Upper lobe of left lung (tissue), 6 donors: ENCODE measurements at regions not wholly inside any gene's neighbourhood (a gene's known extent, or its start where the extent isn't known, plus 50 kb on each side); places are given as distances from the start of the nearest gene placed in this dataset.

Source experiments
- ATAC-seq, 2 donors: fragments of 200-7000 bp; cut with Tn5 transposase; one replicate each; pipeline ENCODE4 v1.9.1; 2022; ENCODE audit warnings: mild to moderate bottlenecking in 2 of 2, moderate library complexity in 2 of 2; ENCODE audit not compliant: low FRiP score in 2 of 2
- DNase-seq, 2 donors: peaks; one replicate each; pipeline ENCODE4 v3.0.0-alpha.2; 2019 to 2020
- H3K27ac ChIP-seq, 4 donors: fragments of 200-600 bp; sonication (generic); one replicate each; pipeline ENCODE4 v1.5.1; 2016 to 2019
- H3K27me3 ChIP-seq, 4 donors: fragments of 200-600 bp; sonication (generic); one replicate each; pipeline ENCODE4 v1.5.1; 2017 to 2019
- H3K36me3 ChIP-seq, 4 donors: fragments of 200-600 bp; sonication (generic); one replicate each; pipeline ENCODE4 v1.5.1; 2016 to 2019
- H3K4me1 ChIP-seq, 4 donors: fragments of 200-600 bp; sonication (generic); one replicate each; pipeline ENCODE4 v1.5.1; 2018 to 2019
- H3K4me3 ChIP-seq, 4 donors: fragments of 200-600 bp; sonication (generic); one replicate each; pipeline ENCODE4 v1.5.1; 2017 to 2019; ENCODE audit warnings: mild to moderate bottlenecking in 2 of 4, moderate library complexity in 1 of 4
- H3K9me3 ChIP-seq, 4 donors: fragments of 200-600 bp; sonication (generic); one replicate each; pipeline ENCODE4 v1.5.1; 2018 to 2019
- EP300 ChIP-seq, 4 donors: sonication (generic); formaldehyde crosslinking; IDR thresholded peaks; one replicate each; pipeline ENCODE4 v1.5.1; 2017; ENCODE audit warnings: antibody characterized with exemption in 4 of 4, control low read depth in 2 of 4
- POLR2A ChIP-seq, 4 donors: fragments of 450-650 bp; IDR thresholded peaks; one replicate each; pipeline ENCODE4 v1.5.1; 2016 to 2017; ENCODE audit warnings: antibody characterized with exemption in 4 of 4, mild to moderate bottlenecking in 2 of 4
- POLR2AphosphoS5 ChIP-seq, 2 donors: sonication (generic); formaldehyde crosslinking; IDR thresholded peaks; one replicate each; pipeline ENCODE4 v1.5.1; 2017; ENCODE audit warnings: antibody characterized with exemption in 2 of 2
- WGBS, 2 donors: methylation state at CpG; one replicate each; pipeline ENCODE4 v1.1.5; 2017 to 2018; 5-methylcytosine and 5-hydroxymethylcytosine counted together
- TF ChIP-seq, protein P1 (sequence below), 6 experiments: fragments of 450-650 bp in 4 of 6; fragments of 200-600 bp in 2 of 6; sonication (generic) in 2 of 6; IDR thresholded peaks; one replicate each; pipeline ENCODE4 v1.5.1; 2016 to 2019; ENCODE audit warnings: antibody characterized with exemption in 6 of 6
- donor health status: DM: no; HTN: no; CAD: no; lungs with moderate emphysema.
- donor health status: DM: no; HTN: yes; CAD: no; lungs with severe emphysema.

DNA sequence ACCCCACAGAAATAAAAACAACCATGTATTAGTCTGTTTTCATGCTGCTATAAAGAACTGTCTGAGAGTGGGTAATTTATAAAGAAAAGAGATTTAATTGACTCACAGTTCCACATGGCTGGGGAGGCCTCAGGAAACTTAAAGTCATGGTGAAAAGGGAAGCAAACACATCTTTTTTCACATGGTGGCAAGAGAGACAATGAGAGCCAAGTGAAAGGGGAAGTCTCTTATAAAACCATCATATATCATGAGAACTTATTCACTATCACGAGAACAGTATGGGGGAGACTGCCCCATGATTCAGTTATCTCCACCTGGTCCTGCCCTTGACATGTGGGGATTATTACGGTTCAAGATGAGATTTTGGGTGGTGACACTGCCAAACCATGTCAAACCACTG lies 141.5 kb downstream of the ZMAT3 start:
- Histone ChIP-seq H3K27me3 (no peaks in the 10 kb centered on the region), H3K4me3 (no peak overlapping the region), H3K36me3 (no peaks in the 10 kb centered on the region), H3K9me3 (peaks cover 0 to 30% (median 17%) of the 10 kb centered on the region in 4 donors), H3K4me1 (no peaks in the 10 kb centered on the region), H3K27ac (no peak overlapping the region)
- 50 to 63% methylated on average over 2 of the region's 2 CpGs for WGBS, 2 donors
- no peak for DNase-seq
- ATAC-seq, result no peak
- TF ChIP-seq POLR2AphosphoS5 (IDR thresholded peaks at IDR 0.05), result no peak
- TF ChIP-seq EP300 (IDR thresholded peaks at IDR 0.05), result no peak
- TF ChIP-seq, protein P1, sequence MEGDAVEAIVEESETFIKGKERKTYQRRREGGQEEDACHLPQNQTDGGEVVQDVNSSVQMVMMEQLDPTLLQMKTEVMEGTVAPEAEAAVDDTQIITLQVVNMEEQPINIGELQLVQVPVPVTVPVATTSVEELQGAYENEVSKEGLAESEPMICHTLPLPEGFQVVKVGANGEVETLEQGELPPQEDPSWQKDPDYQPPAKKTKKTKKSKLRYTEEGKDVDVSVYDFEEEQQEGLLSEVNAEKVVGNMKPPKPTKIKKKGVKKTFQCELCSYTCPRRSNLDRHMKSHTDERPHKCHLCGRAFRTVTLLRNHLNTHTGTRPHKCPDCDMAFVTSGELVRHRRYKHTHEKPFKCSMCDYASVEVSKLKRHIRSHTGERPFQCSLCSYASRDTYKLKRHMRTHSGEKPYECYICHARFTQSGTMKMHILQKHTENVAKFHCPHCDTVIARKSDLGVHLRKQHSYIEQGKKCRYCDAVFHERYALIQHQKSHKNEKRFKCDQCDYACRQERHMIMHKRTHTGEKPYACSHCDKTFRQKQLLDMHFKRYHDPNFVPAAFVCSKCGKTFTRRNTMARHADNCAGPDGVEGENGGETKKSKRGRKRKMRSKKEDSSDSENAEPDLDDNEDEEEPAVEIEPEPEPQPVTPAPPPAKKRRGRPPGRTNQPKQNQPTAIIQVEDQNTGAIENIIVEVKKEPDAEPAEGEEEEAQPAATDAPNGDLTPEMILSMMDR (IDR thresholded peaks at IDR 0.05), result no peak
- TF ChIP-seq POLR2A (IDR thresholded peaks at IDR 0.05), result no peak

DNA sequence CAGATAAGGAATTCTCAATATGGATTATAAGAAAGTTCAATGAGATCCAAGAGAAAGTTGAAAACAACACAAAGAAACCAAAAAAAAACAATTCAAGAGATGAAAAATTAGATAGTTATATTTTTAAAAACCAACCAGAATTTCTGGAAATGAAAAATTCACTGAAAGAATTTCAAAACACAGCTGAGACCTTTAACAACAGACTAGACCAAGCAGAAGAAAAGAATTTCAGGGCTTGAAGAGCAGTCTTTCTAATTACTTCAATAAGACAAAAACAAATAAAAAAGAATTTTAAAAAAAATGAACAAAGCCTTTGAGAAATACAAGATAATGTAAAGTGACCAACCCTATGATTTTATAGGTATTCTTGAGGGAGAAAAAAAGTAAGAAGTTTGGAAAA lies 155.4 kb downstream of the ZMAT3 start:
- no peaks in the 10 kb centered on the region for H3K36me3 ChIP-seq
- TF ChIP-seq POLR2A (IDR thresholded peaks at IDR 0.05) (no peak), POLR2AphosphoS5 (IDR thresholded peaks at IDR 0.05) (no peak), EP300 (IDR thresholded peaks at IDR 0.05) (no peak)
- TF ChIP-seq, protein P1 (IDR thresholded peaks at IDR 0.05), result no peak
- H3K4me1 ChIP-seq, result no peaks in the 10 kb centered on the region
- peaks cover 5 to 16% (median 8%) of the 10 kb centered on the region in 4 donors for H3K9me3 ChIP-seq
- ATAC-seq (no peak), DNase-seq (no peak)
- no peak overlapping the region for H3K27ac ChIP-seq
- H3K27me3 ChIP-seq, result no peaks in the 10 kb centered on the region
- H3K4me3 ChIP-seq, result no peak overlapping the region

DNA sequence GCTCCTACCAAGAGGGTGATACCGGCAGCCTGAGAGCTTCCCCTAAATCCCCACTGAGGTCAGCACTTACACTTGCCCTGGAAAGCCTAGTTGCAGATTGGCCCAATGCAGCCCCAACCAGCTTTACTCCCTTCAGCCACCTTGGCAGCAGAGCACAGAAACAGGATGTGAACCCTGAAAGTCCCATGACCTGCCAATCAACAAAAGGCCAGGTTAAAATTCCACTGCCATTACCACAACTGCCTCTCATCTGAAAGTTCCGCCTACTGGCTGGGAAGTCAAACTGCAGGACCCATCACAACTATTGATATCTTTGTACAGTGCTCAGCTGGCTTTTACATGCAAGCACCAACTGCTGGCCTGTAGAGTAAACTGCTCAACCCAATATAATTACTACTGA lies 156.2 kb downstream of the ZMAT3 start:
- WGBS, 2 donors, result 93 to 100% methylated on average over 1 to 2 of the region's 2 CpGs
- ATAC-seq, result no peak
- H3K4me1 ChIP-seq, result no peaks in the 10 kb centered on the region
- H3K9me3 ChIP-seq, result peaks cover 5 to 16% (median 8%) of the 10 kb centered on the region in 4 donors
- no peaks in the 10 kb centered on the region for H3K27me3 ChIP-seq
- no peak overlapping the region for H3K27ac ChIP-seq
- TF ChIP-seq, protein P1 (IDR thresholded peaks at IDR 0.05), result no peak
- TF ChIP-seq EP300 (IDR thresholded peaks at IDR 0.05) (no peak), POLR2AphosphoS5 (IDR thresholded peaks at IDR 0.05) (no peak), POLR2A (IDR thresholded peaks at IDR 0.05) (no peak)
- no peaks in the 10 kb centered on the region for H3K36me3 ChIP-seq
- H3K4me3 ChIP-seq, result no peak overlapping the region
- DNase-seq, result no peak

DNA sequence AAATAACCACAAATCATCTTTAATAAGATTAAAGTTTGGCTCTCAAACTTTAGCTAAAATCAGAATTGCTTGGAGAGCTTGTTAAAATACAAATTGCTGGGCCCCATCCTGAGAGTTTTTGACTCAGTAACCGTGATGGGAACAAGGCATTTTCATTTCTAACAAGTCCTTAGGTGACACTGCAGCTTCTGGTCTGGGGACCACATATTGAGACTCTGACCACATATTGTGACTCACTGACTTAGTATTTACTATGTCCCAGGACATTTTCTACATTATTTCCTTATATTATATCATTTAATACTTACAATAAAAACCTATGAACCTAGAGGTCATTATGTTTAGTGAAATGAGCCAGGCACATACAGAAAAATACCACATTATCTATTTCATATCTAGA lies 164.5 kb downstream of the ZMAT3 start:
- no peaks in the 10 kb centered on the region for H3K36me3 ChIP-seq
- TF ChIP-seq, protein P1 (IDR thresholded peaks at IDR 0.05), result no peak
- TF ChIP-seq POLR2A (IDR thresholded peaks at IDR 0.05), result no peak
- TF ChIP-seq POLR2AphosphoS5 (IDR thresholded peaks at IDR 0.05), result no peak
- TF ChIP-seq EP300 (IDR thresholded peaks at IDR 0.05), result no peak
- WGBS, 2 donors, result 73 to 84% methylated on average over 1 of the region's 1 CpG
- DNase-seq (no peak), ATAC-seq (no peak)
- no peaks in the 10 kb centered on the region for H3K27me3 ChIP-seq
- no peak overlapping the region for H3K4me3 ChIP-seq
- H3K4me1 ChIP-seq, result no peaks in the 10 kb centered on the region
- H3K9me3 ChIP-seq, result no peaks in the 10 kb centered on the region
- no peak overlapping the region for H3K27ac ChIP-seq

DNA sequence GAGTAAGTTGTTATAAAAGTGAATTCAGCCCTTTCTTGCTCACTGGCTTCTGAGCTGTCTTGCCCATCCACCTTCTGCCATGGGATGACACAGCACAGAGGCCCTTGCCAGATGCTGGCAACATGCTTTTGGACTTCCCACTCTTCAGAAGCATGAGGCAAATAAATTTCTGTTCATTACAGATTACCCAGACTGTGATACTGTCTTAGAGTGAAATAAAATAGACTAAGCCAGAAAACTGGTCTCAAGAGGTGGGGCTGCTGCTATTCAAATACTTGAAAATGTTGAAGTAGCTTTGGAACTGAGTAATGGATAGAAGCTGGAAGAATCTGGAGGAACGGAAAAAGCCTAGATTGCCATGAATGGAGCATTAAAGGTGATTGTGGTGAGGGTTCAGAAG lies 170.4 kb downstream of the ZMAT3 start:
- H3K27me3 ChIP-seq, result no peaks in the 10 kb centered on the region
- TF ChIP-seq, protein P1 (IDR thresholded peaks at IDR 0.05), result no peak
- TF ChIP-seq POLR2AphosphoS5 (IDR thresholded peaks at IDR 0.05), result no peak
- no peak for TF ChIP-seq POLR2A (IDR thresholded peaks at IDR 0.05)
- H3K36me3 ChIP-seq, result no peaks in the 10 kb centered on the region
- H3K27ac ChIP-seq, result no peak overlapping the region
- H3K9me3 ChIP-seq, result no peaks in the 10 kb centered on the region
- H3K4me3 ChIP-seq, result no peak overlapping the region
- WGBS, 2 donors, result 63 to 69% methylated on average over 1 of the region's 1 CpG
- no peaks in the 10 kb centered on the region for H3K4me1 ChIP-seq
- DNase-seq, result no peak
- no peak for ATAC-seq
